Omental fat pad (tissue), 3 donors: ENCODE measurements at regions not wholly inside any gene's neighbourhood (a gene's known extent, or its start where the extent isn't known, plus 50 kb on each side); places are given as distances from the start of the nearest gene placed in this dataset.

Experiments
- ATAC-seq: fragments of 150-250 bp; one replicate; pipeline ENCODE4 v1.9.1; 2016; ENCODE audit warnings: mild to moderate bottlenecking, moderate library complexity; ENCODE audit not compliant: low FRiP score
- DNase-seq: peaks from one replicate; pipeline ENCODE4 v3.0.0-alpha.2; 2019; ENCODE audit warnings: low spot score
- TF ChIP-seq, protein P1 (sequence below), 3 donors: fragments of 450-650 bp; IDR thresholded peaks; one replicate each; pipeline ENCODE4 v1.5.1; 2016 to 2017; ENCODE audit warnings: antibody characterized with exemption in 3 of 3, mild to moderate bottlenecking in 3 of 3, moderate library complexity in 2 of 3

- ATAC-seq, result no peak
- TF ChIP-seq, protein P1, sequence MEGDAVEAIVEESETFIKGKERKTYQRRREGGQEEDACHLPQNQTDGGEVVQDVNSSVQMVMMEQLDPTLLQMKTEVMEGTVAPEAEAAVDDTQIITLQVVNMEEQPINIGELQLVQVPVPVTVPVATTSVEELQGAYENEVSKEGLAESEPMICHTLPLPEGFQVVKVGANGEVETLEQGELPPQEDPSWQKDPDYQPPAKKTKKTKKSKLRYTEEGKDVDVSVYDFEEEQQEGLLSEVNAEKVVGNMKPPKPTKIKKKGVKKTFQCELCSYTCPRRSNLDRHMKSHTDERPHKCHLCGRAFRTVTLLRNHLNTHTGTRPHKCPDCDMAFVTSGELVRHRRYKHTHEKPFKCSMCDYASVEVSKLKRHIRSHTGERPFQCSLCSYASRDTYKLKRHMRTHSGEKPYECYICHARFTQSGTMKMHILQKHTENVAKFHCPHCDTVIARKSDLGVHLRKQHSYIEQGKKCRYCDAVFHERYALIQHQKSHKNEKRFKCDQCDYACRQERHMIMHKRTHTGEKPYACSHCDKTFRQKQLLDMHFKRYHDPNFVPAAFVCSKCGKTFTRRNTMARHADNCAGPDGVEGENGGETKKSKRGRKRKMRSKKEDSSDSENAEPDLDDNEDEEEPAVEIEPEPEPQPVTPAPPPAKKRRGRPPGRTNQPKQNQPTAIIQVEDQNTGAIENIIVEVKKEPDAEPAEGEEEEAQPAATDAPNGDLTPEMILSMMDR (IDR thresholded peaks at IDR 0.05), result no peak
- DNase-seq, result no peak
These were observed 178.0 kb upstream of the ANKRD50 start for GRCh38 chr4:124890522-124890921.

GRCh38 chr4:124887739-124888138 is 175.2 kb upstream of the ANKRD50 start:
- no peak for ATAC-seq
- TF ChIP-seq, protein P1 (IDR thresholded peaks at IDR 0.05), result no peak
- no peak for DNase-seq

- no peak for DNase-seq
- no peak for ATAC-seq
- TF ChIP-seq, protein P1 (IDR thresholded peaks at IDR 0.05), result no peak
These were observed 171.8 kb upstream of the ANKRD50 start for GRCh38 chr4:124884316-124884715.

DNA sequence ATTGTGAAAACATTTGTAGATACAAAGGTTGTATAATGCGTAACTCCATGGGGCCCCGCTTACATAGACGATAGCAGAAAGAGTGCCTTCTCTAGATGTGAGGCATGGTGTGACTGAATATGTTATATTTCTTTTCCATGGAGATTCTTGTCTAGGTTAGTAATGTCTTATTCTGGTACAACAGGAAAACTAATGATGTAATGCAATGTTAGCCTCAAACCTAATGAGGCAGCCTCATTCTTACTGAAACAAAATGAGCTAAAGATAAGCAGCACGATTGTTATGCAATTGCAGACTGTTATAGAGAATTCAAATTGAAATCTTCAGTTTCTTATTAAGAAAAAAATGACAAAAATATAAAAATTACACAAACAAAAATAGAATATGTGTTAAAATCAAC is 171.1 kb upstream of the ANKRD50 start:
- no peak for ATAC-seq
- TF ChIP-seq, protein P1 (IDR thresholded peaks at IDR 0.05), result no peak
- DNase-seq, result no peak

GRCh38 chr4:124879195-124879594 is 166.7 kb upstream of the ANKRD50 start:
- TF ChIP-seq, protein P1 (IDR thresholded peaks at IDR 0.05), result no peak
- ATAC-seq (no peak), DNase-seq (no peak)

DNA sequence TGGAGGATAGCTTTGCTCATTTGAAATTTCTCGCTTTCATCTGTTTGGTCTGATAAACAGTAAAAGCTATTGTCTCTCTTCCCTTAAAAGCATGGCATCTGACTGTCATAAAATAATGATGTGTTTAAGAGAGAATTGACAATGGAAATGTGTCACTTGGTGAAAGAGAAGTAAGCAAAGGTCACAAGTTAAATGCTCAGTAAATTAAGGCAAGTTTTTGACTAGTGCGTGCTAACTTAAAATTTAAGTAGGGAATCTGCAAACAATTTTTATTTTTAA is 161.6 kb upstream of the ANKRD50 start:
- no peak for ATAC-seq
- no peak for DNase-seq
- TF ChIP-seq, protein P1 (IDR thresholded peaks at IDR 0.05), result no peak

GRCh38 chr4:124873361-124874171 is 161.0 kb upstream of the ANKRD50 start:
- TF ChIP-seq, protein P1 (IDR thresholded peaks at IDR 0.05), result no peak
- DNase-seq, result no peak
- no peak for ATAC-seq
